Keratinocyte (primary cell): ENCODE measurements at regions not wholly inside any gene's neighbourhood (a gene's known extent, or its start where the extent isn't known, plus 50 kb on each side); places are given as distances from the start of the nearest gene placed in this dataset.
A peak's percentile ranks its signal among the peaks of the same experiment; 100 is the strongest.

Experiments
- DNase-seq: peaks from one replicate; pipeline ENCODE4 v3.0.0-alpha.2; 2011; ENCODE audit warnings: low read depth, missing footprints, low spot score
- FAIRE-seq: peaks from 2 replicates; lab custom pipeline; 2011; peaks lifted over from hg19 to GRCh38; lab: Jason Lieb, UNC
- H2AFZ ChIP-seq: 2 replicates; pipeline ENCODE4 v1.6.0; 2012; ENCODE audit warnings: low read length, control low read depth, inconsistent platforms; ENCODE audit not compliant: control insufficient read depth
- H3K27ac ChIP-seq: 2 replicates; pipeline ENCODE4 v1.5.1; 2011; ENCODE audit warnings: low read length; ENCODE audit not compliant: control insufficient read depth, insufficient read depth
- H3K27me3 ChIP-seq: 3 replicates; pipeline ENCODE4 v1.6.0; 2011; ENCODE audit warnings: low read length; ENCODE audit not compliant: control insufficient read depth, insufficient read depth; ENCODE audit errors: extremely low read depth
- H3K36me3 ChIP-seq, 2 experiments: 2 replicates in 1 of 2; 3 replicates in 1 of 2; pipeline ENCODE4 v1.5.1; 2011; ENCODE audit warnings: low read length in 2 of 2, mild to moderate bottlenecking in 1 of 2; ENCODE audit not compliant: control insufficient read depth in 2 of 2, insufficient read depth in 2 of 2; ENCODE audit errors: extremely low read depth in 1 of 2
- H3K4me1 ChIP-seq: 3 replicates; pipeline ENCODE4 v1.5.1; 2011; ENCODE audit warnings: low read length; ENCODE audit not compliant: control insufficient read depth, insufficient read depth; ENCODE audit errors: extremely low read depth
- H3K4me2 ChIP-seq: 3 replicates; pipeline ENCODE4 v1.6.0; 2011; ENCODE audit warnings: low read depth, low read length; ENCODE audit not compliant: control insufficient read depth, insufficient read depth; ENCODE audit errors: extremely low read depth
- H3K4me3 ChIP-seq, 3 experiments: fragments of 200-600 bp in 1 of 3; sonication (generic) in 1 of 3; 2 replicates in 2 of 3; 3 replicates in 1 of 3; pipeline ENCODE4 v1.5.1; 2011 to 2016; ENCODE audit warnings: low read length in 3 of 3, mild to moderate bottlenecking in 3 of 3, control low read depth in 2 of 3, inconsistent platforms in 1 of 3, low read depth in 1 of 3, mixed read lengths in 1 of 3, mixed run types in 1 of 3, moderate library complexity in 1 of 3; ENCODE audit not compliant: control insufficient read depth in 2 of 3, insufficient read depth in 2 of 3; ENCODE audit errors: extremely low read depth in 1 of 3
- H3K79me2 ChIP-seq: 2 replicates; pipeline ENCODE4 v1.6.0; 2012; ENCODE audit warnings: low read length; ENCODE audit not compliant: control insufficient read depth, insufficient read depth
- H3K9ac ChIP-seq: 3 replicates; pipeline ENCODE4 v1.6.0; 2011; ENCODE audit warnings: low read length; ENCODE audit not compliant: control insufficient read depth, insufficient read depth; ENCODE audit errors: extremely low read depth
- H3K9me1 ChIP-seq: 3 replicates; pipeline ENCODE4 v1.6.0; 2011; ENCODE audit warnings: low read length; ENCODE audit not compliant: control insufficient read depth, insufficient read depth; ENCODE audit errors: extremely low read depth
- H3K9me3 ChIP-seq: 2 replicates; pipeline ENCODE4 v1.5.1; 2012; ENCODE audit warnings: low read depth, low read length; ENCODE audit not compliant: control insufficient read depth
- H4K20me1 ChIP-seq: 3 replicates; pipeline ENCODE4 v1.6.0; 2011; ENCODE audit warnings: low read length; ENCODE audit not compliant: control insufficient read depth, insufficient read depth; ENCODE audit errors: extremely low read depth
- EZH2 ChIP-seq: IDR thresholded peaks from one replicate; pipeline ENCODE4 v1.6.1; 2012; ENCODE audit warnings: inconsistent platforms, mild to moderate bottlenecking, low read length, moderate library complexity
- dilution Hi-C: fragments of 300-500 bp; cut with MboI; formaldehyde crosslinking; loops from one replicate; pipeline ENCODE4 v1.7.0; 2020; ENCODE audit warnings: low sequenced_read_pairs; ENCODE audit not compliant: extremely low pct_ligation_motif_present
- TF ChIP-seq, protein P1 (sequence below), 3 experiments: IDR thresholded peaks in 1 of 3; conservative IDR thresholded peaks in 1 of 3; optimal IDR thresholded peaks in 1 of 3; 2 replicates in 2 of 3; 3 replicates in 1 of 3; pipeline versions ENCODE3 to v1.5.1; 2011; ENCODE audit warnings: low read length in 3 of 3, mild to moderate bottlenecking in 3 of 3, moderate library complexity in 2 of 3, control low read depth in 1 of 3, inconsistent platforms in 1 of 3; ENCODE audit not compliant: insufficient read depth in 2 of 3; ENCODE audit errors: extremely low read depth in 1 of 3

DNA sequence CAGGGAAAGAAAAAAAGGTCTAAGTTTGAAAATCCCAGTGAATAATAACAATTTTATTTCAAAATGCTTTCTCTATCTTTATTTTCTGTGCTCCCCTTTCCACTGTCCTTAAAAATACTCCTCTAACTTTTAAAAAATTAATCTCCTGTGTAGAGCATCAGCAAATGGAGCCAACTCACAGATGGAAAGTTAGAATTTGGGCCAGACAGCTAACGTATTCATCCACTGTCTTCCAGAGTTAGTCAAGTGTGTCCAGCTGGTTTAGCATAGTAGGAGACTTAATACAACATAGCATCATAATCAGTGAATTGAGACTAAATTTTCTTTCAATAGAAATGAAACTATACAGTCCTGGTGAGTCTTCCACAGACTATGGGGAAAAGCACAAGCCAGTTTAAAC, 419.0 kb upstream of the LRRC7 start:
- H3K9me3 ChIP-seq, result no peaks in the 10 kb centered on the region
- no peaks in the 10 kb centered on the region for H3K9me1 ChIP-seq
- no peaks in the 10 kb centered on the region for H3K27me3 ChIP-seq
- dilution Hi-C loops, result no loop called here
- DNase-seq, result no peak
- H3K4me2 ChIP-seq, result no peak overlapping the region
- H3K4me3 ChIP-seq, result no peak overlapping the region
- H3K4me1 ChIP-seq, result no peaks in the 10 kb centered on the region
- no peak overlapping the region for H3K27ac ChIP-seq
- no peak overlapping the region for H3K9ac ChIP-seq
- TF ChIP-seq EZH2, result no peak
- TF ChIP-seq, protein P1, sequence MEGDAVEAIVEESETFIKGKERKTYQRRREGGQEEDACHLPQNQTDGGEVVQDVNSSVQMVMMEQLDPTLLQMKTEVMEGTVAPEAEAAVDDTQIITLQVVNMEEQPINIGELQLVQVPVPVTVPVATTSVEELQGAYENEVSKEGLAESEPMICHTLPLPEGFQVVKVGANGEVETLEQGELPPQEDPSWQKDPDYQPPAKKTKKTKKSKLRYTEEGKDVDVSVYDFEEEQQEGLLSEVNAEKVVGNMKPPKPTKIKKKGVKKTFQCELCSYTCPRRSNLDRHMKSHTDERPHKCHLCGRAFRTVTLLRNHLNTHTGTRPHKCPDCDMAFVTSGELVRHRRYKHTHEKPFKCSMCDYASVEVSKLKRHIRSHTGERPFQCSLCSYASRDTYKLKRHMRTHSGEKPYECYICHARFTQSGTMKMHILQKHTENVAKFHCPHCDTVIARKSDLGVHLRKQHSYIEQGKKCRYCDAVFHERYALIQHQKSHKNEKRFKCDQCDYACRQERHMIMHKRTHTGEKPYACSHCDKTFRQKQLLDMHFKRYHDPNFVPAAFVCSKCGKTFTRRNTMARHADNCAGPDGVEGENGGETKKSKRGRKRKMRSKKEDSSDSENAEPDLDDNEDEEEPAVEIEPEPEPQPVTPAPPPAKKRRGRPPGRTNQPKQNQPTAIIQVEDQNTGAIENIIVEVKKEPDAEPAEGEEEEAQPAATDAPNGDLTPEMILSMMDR (optimal IDR thresholded peaks at IDR 0.05 in 1 of 3, IDR thresholded peaks at IDR 0.05 in 1 of 3, conservative IDR thresholded peaks at IDR 0.05 in 1 of 3; ENCODE audit: extremely low read depth in 1 of 3, insufficient read depth in 2 of 3, low read length in 3 of 3), result no peak
- no peaks in the 10 kb centered on the region for H3K79me2 ChIP-seq
- H3K36me3 ChIP-seq, result no peaks in the 10 kb centered on the region
- FAIRE-seq, result no peak
- no peak overlapping the region for H2AFZ ChIP-seq
- H4K20me1 ChIP-seq, result no peaks in the 10 kb centered on the region

DNA sequence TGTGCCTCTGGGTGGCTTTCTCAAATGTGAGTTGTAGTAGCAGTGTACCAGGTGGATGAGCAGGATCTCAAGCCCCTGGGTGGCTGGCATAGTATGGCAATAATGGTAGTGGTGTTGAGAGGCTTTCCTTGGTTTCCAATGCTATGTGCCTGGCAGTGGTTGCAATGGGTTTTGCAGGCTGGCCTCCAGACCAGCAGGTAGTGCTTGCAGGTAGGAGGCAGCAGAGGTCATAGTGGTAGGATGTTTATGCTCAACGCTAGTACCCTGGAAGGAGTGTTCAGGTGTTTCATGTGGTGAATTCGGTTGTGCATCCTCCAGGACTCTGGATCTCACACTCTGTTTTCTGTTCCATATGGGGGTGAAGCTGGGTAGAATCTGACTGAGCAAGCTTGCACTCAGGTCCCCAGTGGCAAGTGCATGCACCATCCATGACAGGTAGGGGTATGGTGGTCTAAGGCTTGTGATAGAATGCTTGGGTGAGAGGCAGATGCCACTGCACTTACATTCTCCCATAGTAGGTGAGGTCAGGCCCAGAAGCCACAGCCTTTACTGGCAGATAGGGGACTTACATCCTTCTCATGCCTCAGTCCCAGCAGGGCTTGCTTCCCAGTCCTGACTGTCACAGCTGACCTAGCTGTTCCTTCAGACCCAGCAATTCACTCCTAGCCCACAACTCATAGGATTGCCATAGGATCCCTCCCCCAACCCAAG, 410.5 kb upstream of the LRRC7 start:
- no peak for DNase-seq
- no peak overlapping the region for H3K4me2 ChIP-seq
- no peaks in the 10 kb centered on the region for H3K4me1 ChIP-seq
- H2AFZ ChIP-seq, result no peak overlapping the region
- TF ChIP-seq, protein P1 (optimal IDR thresholded peaks at IDR 0.05 in 1 of 3, IDR thresholded peaks at IDR 0.05 in 1 of 3, conservative IDR thresholded peaks at IDR 0.05 in 1 of 3; ENCODE audit: extremely low read depth in 1 of 3, insufficient read depth in 2 of 3, low read length in 3 of 3), result peak in 1 of 3 experiments; percentile 12
- TF ChIP-seq EZH2, result no peak
- no peak overlapping the region for H3K9ac ChIP-seq
- no peaks in the 10 kb centered on the region for H3K9me1 ChIP-seq
- no peak for FAIRE-seq
- dilution Hi-C loops, result no loop called here
- H3K27ac ChIP-seq, result no peak overlapping the region
- no peaks in the 10 kb centered on the region for H3K27me3 ChIP-seq
- H3K79me2 ChIP-seq, result no peaks in the 10 kb centered on the region
- H3K36me3 ChIP-seq, result no peaks in the 10 kb centered on the region
- no peaks in the 10 kb centered on the region for H3K9me3 ChIP-seq
- H4K20me1 ChIP-seq, result no peaks in the 10 kb centered on the region
- no peak overlapping the region for H3K4me3 ChIP-seq
